Omental fat pad (tissue), 3 donors: ENCODE measurements at regions not wholly inside any gene's neighbourhood (a gene's known extent, or its start where the extent isn't known, plus 50 kb on each side); places are given as distances from the start of the nearest gene placed in this dataset.

Experiments
- ATAC-seq: fragments of 150-250 bp; one replicate; pipeline ENCODE4 v1.9.1; 2016; ENCODE audit warnings: mild to moderate bottlenecking, moderate library complexity; ENCODE audit not compliant: low FRiP score
- DNase-seq: peaks from one replicate; pipeline ENCODE4 v3.0.0-alpha.2; 2019; ENCODE audit warnings: low spot score
- TF ChIP-seq, protein P1 (sequence below), 3 donors: fragments of 450-650 bp; IDR thresholded peaks; one replicate each; pipeline ENCODE4 v1.5.1; 2016 to 2017; ENCODE audit warnings: antibody characterized with exemption in 3 of 3, mild to moderate bottlenecking in 3 of 3, moderate library complexity in 2 of 3

GRCh38 chr9:78745331-78745730 lies 448.4 kb downstream of the PSAT1 start:
- DNase-seq, result no peak
- TF ChIP-seq, protein P1, sequence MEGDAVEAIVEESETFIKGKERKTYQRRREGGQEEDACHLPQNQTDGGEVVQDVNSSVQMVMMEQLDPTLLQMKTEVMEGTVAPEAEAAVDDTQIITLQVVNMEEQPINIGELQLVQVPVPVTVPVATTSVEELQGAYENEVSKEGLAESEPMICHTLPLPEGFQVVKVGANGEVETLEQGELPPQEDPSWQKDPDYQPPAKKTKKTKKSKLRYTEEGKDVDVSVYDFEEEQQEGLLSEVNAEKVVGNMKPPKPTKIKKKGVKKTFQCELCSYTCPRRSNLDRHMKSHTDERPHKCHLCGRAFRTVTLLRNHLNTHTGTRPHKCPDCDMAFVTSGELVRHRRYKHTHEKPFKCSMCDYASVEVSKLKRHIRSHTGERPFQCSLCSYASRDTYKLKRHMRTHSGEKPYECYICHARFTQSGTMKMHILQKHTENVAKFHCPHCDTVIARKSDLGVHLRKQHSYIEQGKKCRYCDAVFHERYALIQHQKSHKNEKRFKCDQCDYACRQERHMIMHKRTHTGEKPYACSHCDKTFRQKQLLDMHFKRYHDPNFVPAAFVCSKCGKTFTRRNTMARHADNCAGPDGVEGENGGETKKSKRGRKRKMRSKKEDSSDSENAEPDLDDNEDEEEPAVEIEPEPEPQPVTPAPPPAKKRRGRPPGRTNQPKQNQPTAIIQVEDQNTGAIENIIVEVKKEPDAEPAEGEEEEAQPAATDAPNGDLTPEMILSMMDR (IDR thresholded peaks at IDR 0.05), result no peak
- no peak for ATAC-seq

DNA sequence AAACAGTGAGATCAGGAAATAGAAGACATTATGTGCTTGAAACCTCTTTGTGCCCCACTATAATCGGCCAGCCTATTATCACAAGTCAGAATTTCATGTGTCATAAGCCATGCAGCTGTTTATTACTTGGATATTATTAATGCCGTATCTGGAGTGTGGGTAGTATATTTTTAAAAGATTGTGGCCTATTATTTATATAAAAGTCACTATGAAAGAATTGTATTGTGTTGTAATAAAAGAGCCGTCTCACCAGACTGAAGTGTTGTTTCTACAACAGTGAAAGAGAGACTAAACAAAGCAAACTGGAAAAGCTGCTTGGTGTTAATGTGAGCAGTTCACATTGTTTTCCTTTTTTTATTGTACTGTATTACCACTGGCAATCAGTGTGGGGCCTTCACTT lies 449.1 kb downstream of the PSAT1 start:
- TF ChIP-seq, protein P1 (IDR thresholded peaks at IDR 0.05), result no peak
- ATAC-seq, result no peak

DNA sequence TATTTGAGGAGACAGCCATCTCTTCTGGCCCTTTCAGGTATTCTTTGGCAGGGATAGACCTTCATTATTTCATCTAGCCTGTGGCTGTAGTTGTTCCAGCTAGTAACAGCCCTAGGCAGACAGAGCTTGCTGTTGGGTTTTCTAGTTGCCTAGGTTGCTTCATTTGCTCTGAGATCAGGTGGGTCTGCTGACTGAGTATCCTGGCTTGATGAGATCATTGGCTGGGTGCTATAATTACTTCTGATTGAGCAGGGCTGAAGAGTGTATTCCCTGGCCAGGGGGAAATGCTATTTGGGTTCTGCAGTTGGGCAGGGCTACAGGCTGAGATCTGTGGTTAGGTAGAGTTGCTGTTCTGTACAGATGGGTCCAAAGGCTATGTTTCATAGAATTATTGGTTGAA lies 456.1 kb downstream of the PSAT1 start:
- ATAC-seq (no peak), DNase-seq (no peak)
- TF ChIP-seq, protein P1 (IDR thresholded peaks at IDR 0.05), result no peak

More for the DNA sequence above, 449.1 kb downstream of the PSAT1 start:
- no peak for DNase-seq

GRCh38 chr9:78756813-78757510 lies 460.0 kb downstream of the PSAT1 start:
- ATAC-seq, result no peak
- TF ChIP-seq, protein P1 (IDR thresholded peaks at IDR 0.05), result no peak

DNA sequence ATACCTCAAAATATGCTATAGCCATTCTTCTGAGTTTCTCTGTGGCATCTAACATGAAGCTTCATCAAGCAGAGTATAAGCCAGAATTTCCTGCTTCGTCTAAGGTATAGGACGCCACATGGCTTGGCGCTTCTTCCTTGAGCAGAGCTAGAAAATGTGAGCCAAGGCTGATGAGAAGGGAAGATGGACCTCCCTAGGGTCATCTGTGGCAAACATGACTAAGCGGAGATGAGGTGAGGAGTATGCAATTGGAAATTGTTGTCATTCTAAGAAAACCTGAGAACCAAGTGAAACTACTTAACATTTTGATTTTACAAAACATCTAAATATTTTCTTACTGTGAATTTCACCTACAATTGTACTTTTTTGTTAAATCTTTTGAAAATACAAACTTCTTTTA lies 466.5 kb downstream of the PSAT1 start:
- TF ChIP-seq, protein P1 (IDR thresholded peaks at IDR 0.05), result no peak
- DNase-seq (no peak), ATAC-seq (no peak)

More at GRCh38 chr9:78756813-78757510, 460.0 kb downstream of the PSAT1 start:
- no peak for DNase-seq

DNA sequence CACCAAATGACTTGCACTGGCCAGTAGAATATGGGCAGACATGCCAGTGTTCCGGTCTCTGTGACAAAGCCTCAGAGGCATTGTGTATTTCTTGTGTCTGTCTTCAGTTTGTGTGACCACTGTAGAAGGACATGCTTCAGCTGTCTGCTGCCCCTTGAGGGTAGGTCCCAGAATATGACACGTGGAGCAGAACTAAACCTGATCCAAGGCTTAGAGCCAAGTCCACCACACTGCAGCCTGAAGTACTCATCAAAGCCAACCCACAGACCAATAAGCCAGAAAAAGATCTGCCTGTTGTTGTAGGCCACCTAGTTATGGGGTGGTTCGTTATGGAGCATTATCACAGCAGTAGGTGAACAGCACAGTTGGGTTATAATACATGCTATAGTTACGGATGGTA lies 468.9 kb downstream of the PSAT1 start:
- ATAC-seq (no peak), DNase-seq (no peak)
- TF ChIP-seq, protein P1 (IDR thresholded peaks at IDR 0.05), result no peak

- no peak for ATAC-seq
- TF ChIP-seq, protein P1 (IDR thresholded peaks at IDR 0.05), result no peak
- DNase-seq, result no peak
Measured at GRCh38 chr9:78767490-78767889, 470.6 kb downstream of the PSAT1 start.
